C4-2B (cell line): ENCODE measurements at regions not wholly inside any gene's neighbourhood (a gene's known extent, or its start where the extent isn't known, plus 50 kb on each side); places are given as distances from the start of the nearest gene placed in this dataset.

Experiments
- H3K27ac ChIP-seq: fragments of 450-650 bp; 2 replicates; pipeline ENCODE4 v1.5.1; 2017
- ZFX ChIP-seq: fragments of 450-650 bp; IDR thresholded peaks from 2 replicates; pipeline ENCODE4 v1.6.1; 2017
- TF ChIP-seq, protein P1 (sequence below): fragments of 450-650 bp; conservative IDR thresholded peaks from 2 replicates; pipeline ENCODE4 v1.5.1; 2017; ENCODE audit warnings: mild to moderate bottlenecking

GRCh38 chr20:52867305-52867704 lies 104.9 kb upstream of the TSHZ2 start:
- TF ChIP-seq ZFX = no peak
- TF ChIP-seq, protein P1, sequence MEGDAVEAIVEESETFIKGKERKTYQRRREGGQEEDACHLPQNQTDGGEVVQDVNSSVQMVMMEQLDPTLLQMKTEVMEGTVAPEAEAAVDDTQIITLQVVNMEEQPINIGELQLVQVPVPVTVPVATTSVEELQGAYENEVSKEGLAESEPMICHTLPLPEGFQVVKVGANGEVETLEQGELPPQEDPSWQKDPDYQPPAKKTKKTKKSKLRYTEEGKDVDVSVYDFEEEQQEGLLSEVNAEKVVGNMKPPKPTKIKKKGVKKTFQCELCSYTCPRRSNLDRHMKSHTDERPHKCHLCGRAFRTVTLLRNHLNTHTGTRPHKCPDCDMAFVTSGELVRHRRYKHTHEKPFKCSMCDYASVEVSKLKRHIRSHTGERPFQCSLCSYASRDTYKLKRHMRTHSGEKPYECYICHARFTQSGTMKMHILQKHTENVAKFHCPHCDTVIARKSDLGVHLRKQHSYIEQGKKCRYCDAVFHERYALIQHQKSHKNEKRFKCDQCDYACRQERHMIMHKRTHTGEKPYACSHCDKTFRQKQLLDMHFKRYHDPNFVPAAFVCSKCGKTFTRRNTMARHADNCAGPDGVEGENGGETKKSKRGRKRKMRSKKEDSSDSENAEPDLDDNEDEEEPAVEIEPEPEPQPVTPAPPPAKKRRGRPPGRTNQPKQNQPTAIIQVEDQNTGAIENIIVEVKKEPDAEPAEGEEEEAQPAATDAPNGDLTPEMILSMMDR = no peak
- H3K27ac ChIP-seq = no peak overlapping the region

DNA sequence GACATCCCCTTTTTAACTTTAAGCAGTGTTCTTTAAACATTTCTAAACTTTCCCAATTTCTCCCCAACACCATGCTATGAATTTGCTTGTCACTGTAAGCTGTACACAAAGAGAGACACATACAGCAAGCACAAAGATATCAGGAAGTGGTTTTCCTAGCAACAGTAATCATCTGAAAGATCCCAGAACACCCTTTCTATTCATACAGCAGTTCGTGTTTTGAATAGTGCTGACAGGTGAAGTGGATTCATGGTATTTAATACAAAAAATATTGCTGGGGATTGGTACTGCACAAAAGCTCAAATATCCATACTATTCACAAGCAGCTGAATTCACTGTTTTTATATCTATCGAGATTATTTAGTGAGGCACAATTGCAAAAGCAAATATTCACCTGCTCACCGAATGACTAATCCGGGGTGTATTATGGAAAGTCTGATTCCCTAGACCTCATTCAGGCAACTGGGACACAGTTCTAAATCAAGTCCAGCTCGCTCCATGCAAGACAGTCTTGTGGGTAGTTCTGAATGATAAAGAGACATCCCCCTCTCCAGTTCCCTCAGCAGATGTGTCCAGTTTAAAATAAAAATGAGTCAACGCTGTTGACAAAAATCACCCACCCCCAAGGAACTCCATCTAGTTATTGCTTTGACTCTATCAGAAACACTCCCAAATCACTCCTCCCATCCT lies 107.1 kb upstream of the TSHZ2 start:
- H3K27ac ChIP-seq = no peak overlapping the region
- TF ChIP-seq, protein P1 = no peak
- TF ChIP-seq ZFX = no peak

DNA sequence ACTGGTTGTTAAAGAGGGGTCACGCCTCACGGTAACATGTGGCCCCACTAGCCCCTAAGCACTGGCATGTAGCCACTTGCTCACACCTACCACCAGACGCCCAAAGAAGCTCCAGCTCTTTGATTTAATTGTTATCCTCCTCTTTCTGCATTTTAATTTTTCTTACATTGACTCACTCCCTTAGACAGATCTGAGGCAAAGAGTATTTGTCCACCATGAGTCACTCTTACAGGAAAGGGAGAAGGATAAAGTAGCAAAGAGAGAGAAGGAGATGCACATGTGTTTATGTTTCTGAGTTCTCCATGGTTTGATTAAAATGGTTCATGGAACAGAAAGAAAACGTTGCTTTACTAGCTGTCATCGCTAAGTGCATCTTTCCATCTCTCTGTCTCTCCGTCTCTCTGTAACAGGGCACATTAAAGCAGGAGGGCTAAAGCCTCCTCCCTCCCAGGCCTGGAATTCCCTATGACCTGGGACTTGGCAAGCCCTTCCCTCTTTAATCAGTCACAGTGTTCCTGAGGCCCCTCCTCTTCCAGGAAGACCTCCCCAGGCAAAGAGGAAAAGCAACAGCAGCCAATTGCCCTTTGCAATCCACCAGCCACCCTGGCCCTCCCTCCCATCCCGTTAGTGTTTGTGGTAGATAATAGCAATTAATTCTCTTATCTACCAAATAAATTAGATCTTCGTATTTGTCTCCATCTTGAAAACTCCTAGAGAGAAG lies 112.8 kb upstream of the TSHZ2 start:
- TF ChIP-seq, protein P1 = no peak
- TF ChIP-seq ZFX = no peak
- H3K27ac ChIP-seq = no peak overlapping the region

- TF ChIP-seq, protein P1 = no peak
- no peak for TF ChIP-seq ZFX
- no peak overlapping the region for H3K27ac ChIP-seq
Observed at GRCh38 chr20:52852714-52853113, 119.4 kb upstream of the TSHZ2 start.

GRCh38 chr20:52847731-52848359 lies 124.3 kb upstream of the TSHZ2 start:
- TF ChIP-seq, protein P1 = no peak
- TF ChIP-seq ZFX = no peak
- H3K27ac ChIP-seq = no peak overlapping the region

GRCh38 chr20:52847029-52847660 lies 125.0 kb upstream of the TSHZ2 start:
- TF ChIP-seq, protein P1 = no peak
- TF ChIP-seq ZFX = no peak
- no peak overlapping the region for H3K27ac ChIP-seq

GRCh38 chr20:52845044-52845443 lies 127.1 kb upstream of the TSHZ2 start:
- H3K27ac ChIP-seq = no peak overlapping the region
- TF ChIP-seq ZFX = no peak
- TF ChIP-seq, protein P1 = no peak
